ENCODE measurements at regions not wholly inside any gene's neighbourhood (a gene's known extent, or its start where the extent isn't known, plus 50 kb on each side); places are given as distances from the start of the nearest gene placed in this dataset.

- no peak for TF ChIP-seq CTCF (conservative IDR thresholded peaks at IDR 0.05; ENCODE audit: low read depth, low read length)
- no peak for DNase-seq (ENCODE audit: low read depth)
- H3K4me3 ChIP-seq (ENCODE audit: low read length) = no peak overlapping the region
Observed at GRCh38 chr1:79887059-79887458, 880.5 kb upstream of the ADGRL4 start.

DNA sequence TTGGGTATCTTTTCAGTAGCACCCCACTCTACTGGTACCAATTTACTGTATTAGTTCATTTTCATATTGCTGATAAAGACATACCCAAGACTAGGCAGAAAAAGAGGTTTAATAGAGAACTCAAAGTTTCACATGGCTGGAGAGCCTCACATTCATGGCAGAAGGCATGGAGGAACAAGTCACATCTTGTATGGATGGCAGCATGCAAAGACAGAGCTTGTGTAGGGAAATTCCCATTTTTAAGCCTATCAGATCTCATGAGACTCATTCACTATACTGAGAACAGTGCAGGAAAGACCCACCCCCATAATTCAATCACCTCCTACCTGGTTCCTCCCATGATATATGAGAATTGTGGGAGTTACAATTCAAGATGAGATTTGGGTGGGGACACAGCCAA is 878.6 kb upstream of the ADGRL4 start:
- no peak for DNase-seq (ENCODE audit: low read depth)
- no peak for TF ChIP-seq CTCF (conservative IDR thresholded peaks at IDR 0.05; ENCODE audit: low read depth, low read length)
- H3K4me3 ChIP-seq (ENCODE audit: low read length) = no peak overlapping the region

DNA sequence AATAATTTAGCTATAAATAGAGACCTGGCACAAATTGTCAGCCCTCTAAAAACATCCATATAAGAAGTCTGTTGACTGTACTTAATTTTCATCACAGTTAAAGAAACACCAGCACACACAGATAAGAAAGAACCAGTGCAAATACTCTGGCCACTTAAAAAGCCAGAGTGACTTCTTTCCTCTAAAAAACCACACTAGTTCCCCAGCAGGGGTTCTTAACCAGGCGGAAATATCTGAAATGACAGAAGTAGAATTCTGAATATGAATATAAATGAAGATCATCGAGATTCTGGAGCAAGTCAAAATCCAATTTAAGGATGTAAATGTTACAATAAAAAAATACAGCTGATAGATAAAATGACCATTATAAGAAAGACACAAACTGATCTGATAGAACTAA is 870.6 kb upstream of the ADGRL4 start:
- no peak for TF ChIP-seq CTCF (conservative IDR thresholded peaks at IDR 0.05; ENCODE audit: low read depth, low read length)
- H3K4me3 ChIP-seq (ENCODE audit: low read length) = no peak overlapping the region
- DNase-seq (ENCODE audit: low read depth) = no peak

DNA sequence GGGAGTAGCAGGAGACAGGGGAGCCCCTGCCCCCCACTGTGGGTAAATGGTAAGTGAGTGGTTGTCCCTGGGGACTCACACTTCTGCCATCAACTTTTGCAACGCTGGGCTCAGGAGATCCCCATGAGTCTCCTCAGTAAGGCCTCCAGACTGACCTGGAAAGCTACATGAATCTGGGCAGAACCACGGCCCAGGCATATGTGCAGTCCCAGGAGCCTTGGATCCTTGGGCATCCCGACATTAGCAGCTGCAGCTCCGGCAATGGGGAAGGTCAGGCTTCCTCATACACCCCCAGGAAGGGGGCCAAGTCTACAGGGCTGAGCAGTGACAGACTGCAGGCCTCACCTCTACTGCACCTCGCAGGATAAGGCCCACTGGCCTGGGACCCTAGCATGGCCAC is 868.7 kb upstream of the ADGRL4 start:
- DNase-seq (ENCODE audit: low read depth) = no peak
- no peak for TF ChIP-seq CTCF (conservative IDR thresholded peaks at IDR 0.05; ENCODE audit: low read depth, low read length)
- no peak overlapping the region for H3K4me3 ChIP-seq (ENCODE audit: low read length)

DNA sequence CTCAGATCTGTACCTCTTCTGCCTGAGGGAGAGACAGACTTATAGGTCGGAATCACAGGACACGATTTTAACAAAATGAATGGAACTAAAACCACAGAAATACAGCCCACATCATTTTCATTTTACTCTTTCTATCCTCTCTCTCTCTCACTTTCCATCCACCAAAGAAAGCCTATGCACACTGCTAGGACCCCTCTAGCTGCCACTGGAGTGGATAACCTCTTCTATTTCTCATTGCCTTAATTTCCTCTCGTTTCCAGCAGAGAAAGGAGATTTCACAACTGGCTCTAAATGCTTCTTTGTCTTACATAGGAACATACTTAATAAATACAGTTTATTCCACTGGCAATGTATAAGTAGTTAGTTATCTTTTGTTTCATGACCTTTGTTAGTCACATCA is 867.8 kb upstream of the ADGRL4 start:
- H3K4me3 ChIP-seq (ENCODE audit: low read length) = no peak overlapping the region
- DNase-seq (ENCODE audit: low read depth) = no peak
- peak; percentile 34 for TF ChIP-seq CTCF (conservative IDR thresholded peaks at IDR 0.05; ENCODE audit: low read depth, low read length)

GRCh38 chr1:79859212-79859948 is 852.9 kb upstream of the ADGRL4 start:
- no peak for TF ChIP-seq CTCF (conservative IDR thresholded peaks at IDR 0.05; ENCODE audit: low read depth, low read length)
- DNase-seq (ENCODE audit: low read depth) = peak; percentile 15
- H3K4me3 ChIP-seq (ENCODE audit: low read length) = no peak overlapping the region

- peak; percentile 33 for TF ChIP-seq CTCF (conservative IDR thresholded peaks at IDR 0.05; ENCODE audit: low read depth, low read length)
- no peak overlapping the region for H3K4me3 ChIP-seq (ENCODE audit: low read length)
- DNase-seq (ENCODE audit: low read depth) = no peak
Observed at GRCh38 chr1:79852004-79852403, 845.5 kb upstream of the ADGRL4 start.
